HEK293 (cell line): ENCODE measurements at regions not wholly inside any gene's neighbourhood (a gene's known extent, or its start where the extent isn't known, plus 50 kb on each side); places are given as distances from the start of the nearest gene placed in this dataset.

Experiments used
- CTCF ChIA-PET: fragments of 350-600 bp; formaldehyde crosslinking; extraction: SDS; loops from one replicate; lab custom pipeline; 2021; ENCODE audit warnings: antibody characterized with exemption; lab: Yijun Ruan, JAX
- POLR2A ChIA-PET: fragments of 300-600 bp; formaldehyde crosslinking; extraction: SDS; loops from one replicate; lab custom pipeline; 2020; ENCODE audit warnings: antibody characterized with exemption, inconsistent platforms; lab: Yijun Ruan, JAX
- H3K27ac ChIP-seq: fragments of 200-500 bp; sonication (Bioruptor generic); 2 replicates; pipeline ENCODE4 v1.5.1; 2014; ENCODE audit warnings: low read depth, low read length, control low read depth, inconsistent platforms; ENCODE audit errors: extremely low read depth
- H3K36me3 ChIP-seq, 2 experiments: fragments of 200-500 bp in 1 of 2; sonication (Bioruptor generic) in 1 of 2; 1 replicate in 1 of 2; 2 replicates in 1 of 2; pipeline ENCODE4 v1.5.1; 2014 to 2017; ENCODE audit warnings: inconsistent platforms in 2 of 2, low read length in 2 of 2; ENCODE audit not compliant: control insufficient read depth in 2 of 2, insufficient read depth in 1 of 2
- H3K4me1 ChIP-seq: fragments of 200-500 bp; sonication (Bioruptor generic); 2 replicates; pipeline ENCODE4 v1.5.1; 2014; ENCODE audit warnings: mild to moderate bottlenecking, low read length, inconsistent platforms; ENCODE audit not compliant: control insufficient read depth, insufficient read depth
- H3K4me3 ChIP-seq: 2 replicates; pipeline ENCODE4 v1.5.1; 2011; ENCODE audit warnings: low read depth, mild to moderate bottlenecking, control low read depth, low read length, moderate library complexity
- H3K9me3 ChIP-seq: fragments of 200-500 bp; sonication (Bioruptor generic); 2 replicates; pipeline ENCODE4 v1.5.1; 2014; ENCODE audit warnings: low read depth, low read length, inconsistent platforms; ENCODE audit not compliant: control insufficient read depth, insufficient read depth
- TRIM28 ChIP-seq: IDR thresholded peaks from 2 replicates; pipeline ENCODE4 v1.6.1; 2011; ENCODE audit warnings: low read length, control low read depth, borderline replicate concordance
- ZBTB21 ChIP-seq: fragments of 450-650 bp; formaldehyde crosslinking; IDR thresholded peaks from 2 replicates; pipeline ENCODE4 v1.5.1; 2017; ENCODE audit warnings: missing biosample characterization, missing genetic modification characterization
- ZEB2 ChIP-seq: fragments of 450-650 bp; formaldehyde crosslinking; IDR thresholded peaks from 2 replicates; pipeline ENCODE4 v1.5.1; 2016; ENCODE audit warnings: missing biosample characterization, missing genetic modification characterization
- ZFP37 ChIP-seq: fragments of 450-650 bp; formaldehyde crosslinking; IDR thresholded peaks from 2 replicates; pipeline ENCODE4 v1.5.1; 2016; ENCODE audit warnings: missing biosample characterization, missing genetic modification characterization
- ZFP69B ChIP-seq: fragments of 450-650 bp; formaldehyde crosslinking; IDR thresholded peaks from 2 replicates; pipeline ENCODE4 v1.5.1; 2016; ENCODE audit warnings: missing biosample characterization, missing genetic modification characterization
- ZNF146 ChIP-seq: fragments of 450-650 bp; formaldehyde crosslinking; IDR thresholded peaks from 2 replicates; pipeline ENCODE4 v1.5.1; 2016; ENCODE audit warnings: missing biosample characterization, missing genetic modification characterization
- ZNF202 ChIP-seq: fragments of 450-650 bp; formaldehyde crosslinking; IDR thresholded peaks from 2 replicates; pipeline ENCODE4 v1.5.1; 2016; ENCODE audit warnings: missing biosample characterization, missing genetic modification characterization, borderline replicate concordance
- ZNF510 ChIP-seq: fragments of 450-650 bp; formaldehyde crosslinking; IDR thresholded peaks from 2 replicates; pipeline ENCODE4 v1.5.1; 2018; ENCODE audit warnings: mild to moderate bottlenecking, missing genetic modification characterization, missing biosample characterization; ENCODE audit not compliant: insufficient replicate concordance
- ZNF843 ChIP-seq: fragments of 450-650 bp; formaldehyde crosslinking; IDR thresholded peaks from 2 replicates; pipeline ENCODE4 v1.5.1; 2016; ENCODE audit warnings: missing biosample characterization, missing genetic modification characterization
- TF ChIP-seq, protein P1 (sequence below): fragments of 450-650 bp; formaldehyde crosslinking; IDR thresholded peaks from 2 replicates; pipeline ENCODE4 v1.5.1; 2016; ENCODE audit warnings: missing biosample characterization, missing genetic modification characterization, borderline replicate concordance
- TF ChIP-seq, protein P2 (sequence below): fragments of 450-650 bp; formaldehyde crosslinking; IDR thresholded peaks from 2 replicates; pipeline ENCODE4 v1.5.1; 2016; ENCODE audit warnings: missing biosample characterization, missing genetic modification characterization
- TF ChIP-seq, protein P3 (sequence below): fragments of 450-650 bp; formaldehyde crosslinking; IDR thresholded peaks from 2 replicates; pipeline ENCODE4 v1.5.1; 2016; ENCODE audit warnings: missing biosample characterization, missing genetic modification characterization, borderline replicate concordance
- TF ChIP-seq, protein P4 (sequence below): fragments of 450-650 bp; formaldehyde crosslinking; optimal IDR thresholded peaks from 2 replicates; pipeline ENCODE3; 2016; ENCODE audit warnings: missing biosample characterization, mild to moderate bottlenecking, missing genetic modification characterization
- TF ChIP-seq, protein P5 (sequence below): fragments of 450-650 bp; formaldehyde crosslinking; IDR thresholded peaks from 2 replicates; pipeline ENCODE4 v1.5.1; 2016; ENCODE audit warnings: missing biosample characterization, missing genetic modification characterization
- TF ChIP-seq, protein P6 (sequence below): fragments of 450-650 bp; formaldehyde crosslinking; IDR thresholded peaks from 2 replicates; pipeline ENCODE4 v1.5.1; 2016; ENCODE audit warnings: missing biosample characterization, missing genetic modification characterization
- TF ChIP-seq, protein P7 (sequence below): fragments of 450-650 bp; IDR thresholded peaks from 2 replicates; pipeline ENCODE4 v1.5.1; 2018; ENCODE audit warnings: missing biosample characterization, mild to moderate bottlenecking, missing genetic modification characterization

DNA sequence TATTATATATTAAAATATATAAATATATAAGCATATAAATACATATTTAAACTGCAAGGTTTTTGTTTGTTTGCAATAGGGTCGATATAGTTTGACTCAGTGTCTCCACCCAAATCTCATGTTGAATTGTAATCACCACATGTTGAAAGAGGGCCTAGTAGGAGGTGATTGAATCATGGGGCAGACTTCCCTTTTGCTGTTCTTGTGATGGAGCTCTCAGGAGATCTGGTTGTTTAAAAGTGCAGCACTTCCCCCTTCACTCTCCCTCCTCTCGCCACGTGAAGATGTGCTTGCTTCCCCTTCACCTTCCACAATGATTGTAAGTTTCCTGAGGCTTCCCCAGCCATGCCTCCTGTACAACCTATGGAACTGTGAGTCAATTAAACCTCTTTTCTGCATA lies 2137.3 kb upstream of the CELF4 start (continued):
- TF ChIP-seq, protein P1, sequence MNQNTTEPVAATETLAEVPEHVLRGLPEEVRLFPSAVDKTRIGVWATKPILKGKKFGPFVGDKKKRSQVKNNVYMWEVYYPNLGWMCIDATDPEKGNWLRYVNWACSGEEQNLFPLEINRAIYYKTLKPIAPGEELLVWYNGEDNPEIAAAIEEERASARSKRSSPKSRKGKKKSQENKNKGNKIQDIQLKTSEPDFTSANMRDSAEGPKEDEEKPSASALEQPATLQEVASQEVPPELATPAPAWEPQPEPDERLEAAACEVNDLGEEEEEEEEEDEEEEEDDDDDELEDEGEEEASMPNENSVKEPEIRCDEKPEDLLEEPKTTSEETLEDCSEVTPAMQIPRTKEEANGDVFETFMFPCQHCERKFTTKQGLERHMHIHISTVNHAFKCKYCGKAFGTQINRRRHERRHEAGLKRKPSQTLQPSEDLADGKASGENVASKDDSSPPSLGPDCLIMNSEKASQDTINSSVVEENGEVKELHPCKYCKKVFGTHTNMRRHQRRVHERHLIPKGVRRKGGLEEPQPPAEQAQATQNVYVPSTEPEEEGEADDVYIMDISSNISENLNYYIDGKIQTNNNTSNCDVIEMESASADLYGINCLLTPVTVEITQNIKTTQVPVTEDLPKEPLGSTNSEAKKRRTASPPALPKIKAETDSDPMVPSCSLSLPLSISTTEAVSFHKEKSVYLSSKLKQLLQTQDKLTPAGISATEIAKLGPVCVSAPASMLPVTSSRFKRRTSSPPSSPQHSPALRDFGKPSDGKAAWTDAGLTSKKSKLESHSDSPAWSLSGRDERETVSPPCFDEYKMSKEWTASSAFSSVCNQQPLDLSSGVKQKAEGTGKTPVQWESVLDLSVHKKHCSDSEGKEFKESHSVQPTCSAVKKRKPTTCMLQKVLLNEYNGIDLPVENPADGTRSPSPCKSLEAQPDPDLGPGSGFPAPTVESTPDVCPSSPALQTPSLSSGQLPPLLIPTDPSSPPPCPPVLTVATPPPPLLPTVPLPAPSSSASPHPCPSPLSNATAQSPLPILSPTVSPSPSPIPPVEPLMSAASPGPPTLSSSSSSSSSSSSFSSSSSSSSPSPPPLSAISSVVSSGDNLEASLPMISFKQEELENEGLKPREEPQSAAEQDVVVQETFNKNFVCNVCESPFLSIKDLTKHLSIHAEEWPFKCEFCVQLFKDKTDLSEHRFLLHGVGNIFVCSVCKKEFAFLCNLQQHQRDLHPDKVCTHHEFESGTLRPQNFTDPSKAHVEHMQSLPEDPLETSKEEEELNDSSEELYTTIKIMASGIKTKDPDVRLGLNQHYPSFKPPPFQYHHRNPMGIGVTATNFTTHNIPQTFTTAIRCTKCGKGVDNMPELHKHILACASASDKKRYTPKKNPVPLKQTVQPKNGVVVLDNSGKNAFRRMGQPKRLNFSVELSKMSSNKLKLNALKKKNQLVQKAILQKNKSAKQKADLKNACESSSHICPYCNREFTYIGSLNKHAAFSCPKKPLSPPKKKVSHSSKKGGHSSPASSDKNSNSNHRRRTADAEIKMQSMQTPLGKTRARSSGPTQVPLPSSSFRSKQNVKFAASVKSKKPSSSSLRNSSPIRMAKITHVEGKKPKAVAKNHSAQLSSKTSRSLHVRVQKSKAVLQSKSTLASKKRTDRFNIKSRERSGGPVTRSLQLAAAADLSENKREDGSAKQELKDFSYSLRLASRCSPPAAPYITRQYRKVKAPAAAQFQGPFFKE (tag by site-specific recombination): no peak
- TF ChIP-seq, protein P2, sequence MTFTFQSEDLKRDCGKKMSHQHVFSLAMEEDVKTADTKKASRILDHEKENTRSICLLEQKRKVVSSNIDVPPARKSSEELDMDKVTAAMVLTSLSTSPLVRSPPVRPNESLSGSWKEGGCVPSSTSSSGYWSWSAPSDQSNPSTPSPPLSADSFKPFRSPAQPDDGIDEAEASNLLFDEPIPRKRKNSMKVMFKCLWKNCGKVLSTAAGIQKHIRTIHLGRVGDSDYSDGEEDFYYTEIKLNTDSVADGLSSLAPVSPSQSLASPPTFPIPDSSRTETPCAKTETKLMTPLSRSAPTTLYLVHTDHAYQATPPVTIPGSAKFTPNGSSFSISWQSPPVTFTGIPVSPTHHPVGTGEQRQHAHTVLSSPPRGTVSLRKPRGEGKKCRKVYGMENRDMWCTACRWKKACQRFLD (tag by site-specific recombination): no peak
- TF ChIP-seq, protein P3, sequence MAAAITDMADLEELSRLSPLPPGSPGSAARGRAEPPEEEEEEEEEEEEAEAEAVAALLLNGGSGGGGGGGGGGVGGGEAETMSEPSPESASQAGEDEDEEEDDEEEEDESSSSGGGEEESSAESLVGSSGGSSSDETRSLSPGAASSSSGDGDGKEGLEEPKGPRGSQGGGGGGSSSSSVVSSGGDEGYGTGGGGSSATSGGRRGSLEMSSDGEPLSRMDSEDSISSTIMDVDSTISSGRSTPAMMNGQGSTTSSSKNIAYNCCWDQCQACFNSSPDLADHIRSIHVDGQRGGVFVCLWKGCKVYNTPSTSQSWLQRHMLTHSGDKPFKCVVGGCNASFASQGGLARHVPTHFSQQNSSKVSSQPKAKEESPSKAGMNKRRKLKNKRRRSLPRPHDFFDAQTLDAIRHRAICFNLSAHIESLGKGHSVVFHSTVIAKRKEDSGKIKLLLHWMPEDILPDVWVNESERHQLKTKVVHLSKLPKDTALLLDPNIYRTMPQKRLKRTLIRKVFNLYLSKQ (tag by site-specific recombination): no peak
- TF ChIP-seq TRIM28: no peak
- no peak for TF ChIP-seq ZNF146 (tag by site-specific recombination)

DNA sequence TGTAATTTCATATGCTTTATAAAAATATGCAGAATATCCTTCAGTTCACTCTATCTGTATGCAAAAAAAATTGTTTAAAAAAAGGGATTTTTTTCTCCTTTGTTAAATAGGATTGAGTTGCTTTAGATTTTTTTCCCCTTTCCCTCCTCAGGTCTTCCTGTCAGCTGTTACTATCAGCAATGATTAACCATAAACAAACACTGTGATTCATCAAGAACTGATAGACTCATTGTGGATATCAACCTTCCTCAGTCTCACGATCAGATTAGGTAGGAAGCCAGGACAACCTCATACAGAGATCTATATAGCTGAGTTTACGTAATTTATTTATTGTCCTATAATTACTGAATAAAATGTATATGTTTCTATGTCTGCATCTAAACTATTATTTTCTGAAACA lies 2136.2 kb upstream of the CELF4 start:
- ChIA-PET POLR2A (no interaction called here), CTCF (interaction anchor here (0.6 kb wide), 1 partner anchor 101 kb away, joined by 3 read pairs; no protein-coding TSS in a partner anchor)
- Histone ChIP-seq H3K9me3 (no peaks in the 10 kb centered on the region), H3K36me3 (no peaks in the 10 kb centered on the region), H3K4me3 (no peak overlapping the region), H3K4me1 (no peaks in the 10 kb centered on the region), H3K27ac (no peak overlapping the region)
- no peak for TF ChIP-seq ZEB2
- no peak for TF ChIP-seq ZBTB21 (tag by site-specific recombination)
- TF ChIP-seq, protein P4, sequence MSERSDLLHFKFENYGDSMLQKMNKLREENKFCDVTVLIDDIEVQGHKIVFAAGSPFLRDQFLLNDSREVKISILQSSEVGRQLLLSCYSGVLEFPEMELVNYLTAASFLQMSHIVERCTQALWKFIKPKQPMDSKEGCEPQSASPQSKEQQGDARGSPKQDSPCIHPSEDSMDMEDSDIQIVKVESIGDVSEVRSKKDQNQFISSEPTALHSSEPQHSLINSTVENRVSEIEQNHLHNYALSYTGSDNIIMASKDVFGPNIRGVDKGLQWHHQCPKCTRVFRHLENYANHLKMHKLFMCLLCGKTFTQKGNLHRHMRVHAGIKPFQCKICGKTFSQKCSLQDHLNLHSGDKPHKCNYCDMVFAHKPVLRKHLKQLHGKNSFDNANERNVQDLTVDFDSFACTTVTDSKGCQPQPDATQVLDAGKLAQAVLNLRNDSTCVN (tag by site-specific recombination): no peak
- TF ChIP-seq, protein P5, sequence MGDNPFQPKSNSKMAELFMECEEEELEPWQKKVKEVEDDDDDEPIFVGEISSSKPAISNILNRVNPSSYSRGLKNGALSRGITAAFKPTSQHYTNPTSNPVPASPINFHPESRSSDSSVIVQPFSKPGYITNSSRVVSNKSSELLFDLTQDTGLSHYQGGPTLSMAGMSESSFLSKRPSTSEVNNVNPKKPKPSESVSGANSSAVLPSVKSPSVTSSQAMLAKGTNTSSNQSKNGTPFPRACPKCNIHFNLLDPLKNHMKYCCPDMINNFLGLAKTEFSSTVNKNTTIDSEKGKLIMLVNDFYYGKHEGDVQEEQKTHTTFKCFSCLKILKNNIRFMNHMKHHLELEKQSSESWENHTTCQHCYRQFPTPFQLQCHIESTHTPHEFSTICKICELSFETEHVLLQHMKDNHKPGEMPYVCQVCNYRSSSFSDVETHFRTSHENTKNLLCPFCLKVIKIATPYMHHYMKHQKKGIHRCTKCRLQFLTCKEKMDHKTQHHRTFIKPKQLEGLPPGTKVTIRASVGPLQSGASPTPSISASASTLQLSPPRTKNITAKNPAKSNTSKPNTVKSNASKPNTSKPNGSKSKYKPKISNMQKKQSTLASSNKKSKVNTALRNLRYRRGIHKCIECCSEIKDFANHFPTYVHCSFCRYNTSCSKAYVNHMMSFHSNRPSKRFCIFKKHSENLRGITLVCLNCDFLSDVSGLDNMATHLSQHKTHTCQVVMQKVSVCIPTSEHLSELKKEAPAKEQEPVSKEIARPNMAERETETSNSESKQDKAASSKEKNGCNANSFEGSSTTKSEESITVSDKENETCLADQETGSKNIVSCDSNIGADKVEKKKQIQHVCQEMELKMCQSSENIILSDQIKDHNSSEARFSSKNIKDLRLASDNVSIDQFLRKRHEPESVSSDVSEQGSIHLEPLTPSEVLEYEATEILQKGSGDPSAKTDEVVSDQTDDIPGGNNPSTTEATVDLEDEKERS (tag by site-specific recombination): no peak
- no peak for TF ChIP-seq ZNF843 (tag by site-specific recombination)
- TF ChIP-seq, protein P6, sequence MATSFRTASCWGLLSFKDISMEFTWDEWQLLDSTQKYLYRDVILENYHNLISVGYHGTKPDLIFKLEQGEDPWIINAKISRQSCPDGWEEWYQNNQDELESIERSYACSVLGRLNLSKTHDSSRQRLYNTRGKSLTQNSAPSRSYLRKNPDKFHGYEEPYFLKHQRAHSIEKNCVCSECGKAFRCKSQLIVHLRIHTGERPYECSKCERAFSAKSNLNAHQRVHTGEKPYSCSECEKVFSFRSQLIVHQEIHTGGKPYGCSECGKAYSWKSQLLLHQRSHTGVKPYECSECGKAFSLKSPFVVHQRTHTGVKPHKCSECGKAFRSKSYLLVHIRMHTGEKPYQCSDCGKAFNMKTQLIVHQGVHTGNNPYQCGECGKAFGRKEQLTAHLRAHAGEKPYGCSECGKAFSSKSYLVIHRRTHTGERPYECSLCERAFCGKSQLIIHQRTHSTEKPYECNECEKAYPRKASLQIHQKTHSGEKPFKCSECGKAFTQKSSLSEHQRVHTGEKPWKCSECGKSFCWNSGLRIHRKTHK (tag by site-specific recombination): no peak
- no peak for TF ChIP-seq ZFP69B
- TF ChIP-seq ZNF202 (tag by site-specific recombination): no peak
- TF ChIP-seq ZNF510 (tag by site-specific recombination): no peak
- no peak for TF ChIP-seq ZFP37 (tag by site-specific recombination)
- TF ChIP-seq, protein P7, sequence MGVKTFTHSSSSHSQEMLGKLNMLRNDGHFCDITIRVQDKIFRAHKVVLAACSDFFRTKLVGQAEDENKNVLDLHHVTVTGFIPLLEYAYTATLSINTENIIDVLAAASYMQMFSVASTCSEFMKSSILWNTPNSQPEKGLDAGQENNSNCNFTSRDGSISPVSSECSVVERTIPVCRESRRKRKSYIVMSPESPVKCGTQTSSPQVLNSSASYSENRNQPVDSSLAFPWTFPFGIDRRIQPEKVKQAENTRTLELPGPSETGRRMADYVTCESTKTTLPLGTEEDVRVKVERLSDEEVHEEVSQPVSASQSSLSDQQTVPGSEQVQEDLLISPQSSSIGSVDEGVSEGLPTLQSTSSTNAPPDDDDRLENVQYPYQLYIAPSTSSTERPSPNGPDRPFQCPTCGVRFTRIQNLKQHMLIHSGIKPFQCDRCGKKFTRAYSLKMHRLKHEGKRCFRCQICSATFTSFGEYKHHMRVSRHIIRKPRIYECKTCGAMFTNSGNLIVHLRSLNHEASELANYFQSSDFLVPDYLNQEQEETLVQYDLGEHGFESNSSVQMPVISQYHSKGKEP (tag by site-specific recombination): no peak
